ENCODE measurements at regions not wholly inside any gene's neighbourhood (a gene's known extent, or its start where the extent isn't known, plus 50 kb on each side); places are given as distances from the start of the nearest gene placed in this dataset.

GRCh38 chr5:124519396-124519795 lies 227.0 kb downstream of the ZNF608 start:
- H3K4me3 ChIP-seq = no peak overlapping the region
- no peak overlapping the region for H3K27ac ChIP-seq
- no peaks in the 10 kb centered on the region for H3K4me1 ChIP-seq
- TF ChIP-seq POLR2A (IDR thresholded peaks at IDR 0.05) (no peak), CTCF (IDR thresholded peaks at IDR 0.05) (no peak)
- no peaks in the 10 kb centered on the region for H3K9me3 ChIP-seq
- H3K36me3 ChIP-seq = no peaks in the 10 kb centered on the region
- no peak for DNase-seq
- H3K27me3 ChIP-seq = no peaks in the 10 kb centered on the region

- Histone ChIP-seq H3K4me1 (no peaks in the 10 kb centered on the region), H3K27me3 (no peaks in the 10 kb centered on the region), H3K27ac (no peak overlapping the region), H3K4me3 (no peak overlapping the region), H3K9me3 (no peaks in the 10 kb centered on the region), H3K36me3 (no peaks in the 10 kb centered on the region)
- no peak for DNase-seq
- no peak for TF ChIP-seq POLR2A (IDR thresholded peaks at IDR 0.05)
- TF ChIP-seq CTCF (IDR thresholded peaks at IDR 0.05) = no peak
These were observed 229.9 kb downstream of the ZNF608 start for GRCh38 chr5:124516567-124516966.

GRCh38 chr5:124515497-124516245 lies 230.8 kb downstream of the ZNF608 start:
- no peaks in the 10 kb centered on the region for H3K36me3 ChIP-seq
- no peak overlapping the region for H3K4me3 ChIP-seq
- no peaks in the 10 kb centered on the region for H3K27me3 ChIP-seq
- TF ChIP-seq POLR2A (IDR thresholded peaks at IDR 0.05) (no peak), CTCF (IDR thresholded peaks at IDR 0.05) (no peak)
- H3K27ac ChIP-seq = no peak overlapping the region
- H3K4me1 ChIP-seq = no peaks in the 10 kb centered on the region
- DNase-seq = no peak
- no peaks in the 10 kb centered on the region for H3K9me3 ChIP-seq

- no peaks in the 10 kb centered on the region for H3K4me1 ChIP-seq
- TF ChIP-seq CTCF (IDR thresholded peaks at IDR 0.05) = no peak
- no peaks in the 10 kb centered on the region for H3K9me3 ChIP-seq
- no peaks in the 10 kb centered on the region for H3K27me3 ChIP-seq
- no peak for DNase-seq
- H3K4me3 ChIP-seq = no peak overlapping the region
- no peaks in the 10 kb centered on the region for H3K36me3 ChIP-seq
- no peak overlapping the region for H3K27ac ChIP-seq
These were observed 231.5 kb downstream of the ZNF608 start for GRCh38 chr5:124514956-124515355.

- TF ChIP-seq CTCF (IDR thresholded peaks at IDR 0.05) = no peak
- TF ChIP-seq POLR2A (IDR thresholded peaks at IDR 0.05) = no peak
- H3K9me3 ChIP-seq = no peaks in the 10 kb centered on the region
- H3K4me3 ChIP-seq = no peak overlapping the region
- no peaks in the 10 kb centered on the region for H3K4me1 ChIP-seq
- H3K36me3 ChIP-seq = no peaks in the 10 kb centered on the region
- H3K27me3 ChIP-seq = no peaks in the 10 kb centered on the region
- DNase-seq = no peak
- H3K27ac ChIP-seq = no peak overlapping the region
These were observed 233.3 kb downstream of the ZNF608 start for GRCh38 chr5:124512952-124513632.
